Smooth muscle cell (in vitro differentiated cells): ENCODE measurements at regions not wholly inside any gene's neighbourhood (a gene's known extent, or its start where the extent isn't known, plus 50 kb on each side); places are given as distances from the start of the nearest gene placed in this dataset.

Experiments used
- DNase-seq: peaks from one replicate; lab custom pipeline; 2025; ENCODE audit not compliant: unreplicated experiment; lab: John Stamatoyannopoulos, UW
- H2AFZ ChIP-seq: fragments of 200-600 bp; sonication (generic); 2 replicates; pipeline ENCODE4 v1.6.0; 2016; ENCODE audit warnings: antibody characterized with exemption, low read depth, mild to moderate bottlenecking
- H3F3A ChIP-seq: fragments of 200-600 bp; sonication (generic); 2 replicates; pipeline ENCODE4 v1.6.0; 2017; ENCODE audit warnings: antibody characterized with exemption, low read depth
- H3K27ac ChIP-seq: fragments of 200-600 bp; sonication (generic); 2 replicates; pipeline ENCODE4 v1.5.1; 2016; ENCODE audit warnings: low read depth, mild to moderate bottlenecking
- H3K27me3 ChIP-seq: fragments of 200-600 bp; sonication (generic); 2 replicates; pipeline ENCODE4 v1.6.1; 2016; ENCODE audit warnings: low read depth, mild to moderate bottlenecking
- H3K36me3 ChIP-seq: fragments of 200-600 bp; sonication (generic); 2 replicates; pipeline ENCODE4 v1.5.1; 2016; ENCODE audit warnings: low read depth
- H3K4me1 ChIP-seq: fragments of 200-600 bp; sonication (generic); 2 replicates; pipeline ENCODE4 v1.5.1; 2016; ENCODE audit warnings: low read depth
- H3K4me2 ChIP-seq: fragments of 200-600 bp; sonication (generic); 2 replicates; pipeline ENCODE4 v1.6.0; 2016; ENCODE audit warnings: mild to moderate bottlenecking
- H3K4me3 ChIP-seq: fragments of 200-600 bp; sonication (generic); 2 replicates; pipeline ENCODE4 v1.5.1; 2016; ENCODE audit warnings: mild to moderate bottlenecking
- H3K79me2 ChIP-seq: fragments of 200-600 bp; sonication (generic); 2 replicates; pipeline ENCODE4 v1.6.0; 2016; ENCODE audit warnings: low read depth, mild to moderate bottlenecking
- H3K9ac ChIP-seq: fragments of 200-600 bp; sonication (generic); 2 replicates; pipeline ENCODE4 v1.6.0; 2016; ENCODE audit warnings: low read depth
- H3K9me3 ChIP-seq: fragments of 200-600 bp; sonication (generic); replicated peaks from 2 replicates; pipeline ENCODE4 v1.5.1; 2016; ENCODE audit warnings: low read depth
- H4K20me1 ChIP-seq: fragments of 200-600 bp; sonication (generic); 2 replicates; pipeline ENCODE4 v1.6.0; 2016; ENCODE audit warnings: low read depth
- CTCF ChIP-seq: fragments of 200-600 bp; sonication (generic); IDR thresholded peaks from 2 replicates; pipeline ENCODE4 v1.5.1; 2017; ENCODE audit warnings: borderline replicate concordance, mild to moderate bottlenecking, antibody characterized with exemption; ENCODE audit not compliant: insufficient read depth, poor library complexity, severe bottlenecking
- WGBS: methylation state at CpG from one replicate; pipeline ENCODE4 v1.1.7; 2016; ENCODE audit warnings: low lambda C conversion rate; 5-methylcytosine and 5-hydroxymethylcytosine counted together

- Histone ChIP-seq H3F3A (peaks cover 6% of the 10 kb centered on the region), H3K27me3 (no peaks in the 10 kb centered on the region), H3K9ac (peak overlapping the region; percentile 24), H2AFZ (no peak overlapping the region), H3K4me3 (no peak overlapping the region), H3K9me3 (no peaks in the 10 kb centered on the region), H4K20me1 (no peaks in the 10 kb centered on the region), H3K36me3 (peaks cover 7% of the 10 kb centered on the region), H3K79me2 (no peaks in the 10 kb centered on the region), H3K27ac (peak overlapping the region; percentile 76), H3K4me1 (peaks cover 11% of the 10 kb centered on the region), H3K4me2 (peak overlapping the region; percentile 46)
- DNase-seq, result no peak
- TF ChIP-seq CTCF, result no peak
- WGBS, result 78% methylated on average over 22 of the region's 22 CpGs
Observed at GRCh38 chr15:62840526-62841268, 201.8 kb upstream of the TPM1 start.

GRCh38 chr15:62841269-62841628 lies 201.3 kb upstream of the TPM1 start:
- Histone ChIP-seq H3K4me2 (peak overlapping the region; percentile 46), H4K20me1 (no peaks in the 10 kb centered on the region), H3K27me3 (no peaks in the 10 kb centered on the region), H2AFZ (no peak overlapping the region), H3K36me3 (peaks cover 7% of the 10 kb centered on the region), H3K4me3 (no peak overlapping the region), H3K4me1 (peaks cover 15% of the 10 kb centered on the region), H3K27ac (peak overlapping the region; percentile 76), H3K9ac (peak overlapping the region; percentile 24), H3F3A (peaks cover 6% of the 10 kb centered on the region), H3K79me2 (no peaks in the 10 kb centered on the region), H3K9me3 (no peaks in the 10 kb centered on the region)
- 22% methylated on average over 10 of the region's 10 CpGs for WGBS
- no peak for TF ChIP-seq CTCF
- DNase-seq, result no peak

- no peaks in the 10 kb centered on the region for H4K20me1 ChIP-seq
- no peaks in the 10 kb centered on the region for H3K27me3 ChIP-seq
- no peak overlapping the region for H2AFZ ChIP-seq
- no peak overlapping the region for H3K4me3 ChIP-seq
- H3K9me3 ChIP-seq, result no peaks in the 10 kb centered on the region
- no peak for DNase-seq
- peaks cover 20% of the 10 kb centered on the region for H3K4me1 ChIP-seq
- WGBS, result 94% methylated on average over 10 of the region's 10 CpGs
- H3F3A ChIP-seq, result peaks cover 6% of the 10 kb centered on the region
- peak overlapping the region; percentile 76 for H3K27ac ChIP-seq
- no peaks in the 10 kb centered on the region for H3K79me2 ChIP-seq
- TF ChIP-seq CTCF, result no peak
- no peak overlapping the region for H3K9ac ChIP-seq
- H3K4me2 ChIP-seq, result no peak overlapping the region
- H3K36me3 ChIP-seq, result peaks cover 7% of the 10 kb centered on the region
Observed at GRCh38 chr15:62841891-62842559, 200.5 kb upstream of the TPM1 start.

- Histone ChIP-seq H3K27ac (no peak overlapping the region), H2AFZ (no peak overlapping the region), H4K20me1 (no peaks in the 10 kb centered on the region), H3K9ac (no peak overlapping the region), H3K27me3 (no peaks in the 10 kb centered on the region), H3K4me2 (no peak overlapping the region), H3K36me3 (peaks cover 7% of the 10 kb centered on the region), H3K9me3 (no peaks in the 10 kb centered on the region), H3F3A (peaks cover 8% of the 10 kb centered on the region), H3K79me2 (no peaks in the 10 kb centered on the region), H3K4me3 (no peak overlapping the region), H3K4me1 (peaks cover 22% of the 10 kb centered on the region)
- TF ChIP-seq CTCF, result no peak
- 81% methylated on average over 5 of the region's 5 CpGs for WGBS
- no peak for DNase-seq
Observed at GRCh38 chr15:62843311-62843710, 199.2 kb upstream of the TPM1 start.
